GM12874 (cell line): ENCODE measurements at regions not wholly inside any gene's neighbourhood (a gene's known extent, or its start where the extent isn't known, plus 50 kb on each side); places are given as distances from the start of the nearest gene placed in this dataset.

Experiments
- TF ChIP-seq, protein P1 (sequence below): IDR thresholded peaks from 2 replicates; pipeline ENCODE4 v1.5.1; 2011; ENCODE audit warnings: low read depth, mild to moderate bottlenecking, control low read depth, low read length, moderate library complexity; ENCODE audit not compliant: insufficient read depth

DNA sequence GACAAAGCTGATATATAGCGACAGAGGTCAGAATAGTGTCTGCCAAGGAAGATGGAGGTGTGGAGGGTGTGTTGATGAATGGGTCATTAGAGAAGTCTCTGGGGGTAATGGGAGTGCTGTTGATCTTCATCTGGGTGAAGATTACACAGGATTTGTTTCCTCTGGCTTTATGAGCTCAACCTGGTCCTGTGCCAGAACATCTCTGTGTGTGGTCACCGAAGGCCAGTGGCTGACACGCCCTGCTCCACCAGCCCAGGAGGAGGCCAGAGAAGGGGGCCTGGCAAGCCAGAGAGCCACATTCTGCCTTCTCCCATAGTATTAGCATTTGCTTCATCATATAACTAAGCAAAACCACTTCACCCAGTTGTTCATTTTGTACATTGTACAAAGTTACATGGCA is 121.1 kb downstream of the ZNF621 start:
- TF ChIP-seq, protein P1, sequence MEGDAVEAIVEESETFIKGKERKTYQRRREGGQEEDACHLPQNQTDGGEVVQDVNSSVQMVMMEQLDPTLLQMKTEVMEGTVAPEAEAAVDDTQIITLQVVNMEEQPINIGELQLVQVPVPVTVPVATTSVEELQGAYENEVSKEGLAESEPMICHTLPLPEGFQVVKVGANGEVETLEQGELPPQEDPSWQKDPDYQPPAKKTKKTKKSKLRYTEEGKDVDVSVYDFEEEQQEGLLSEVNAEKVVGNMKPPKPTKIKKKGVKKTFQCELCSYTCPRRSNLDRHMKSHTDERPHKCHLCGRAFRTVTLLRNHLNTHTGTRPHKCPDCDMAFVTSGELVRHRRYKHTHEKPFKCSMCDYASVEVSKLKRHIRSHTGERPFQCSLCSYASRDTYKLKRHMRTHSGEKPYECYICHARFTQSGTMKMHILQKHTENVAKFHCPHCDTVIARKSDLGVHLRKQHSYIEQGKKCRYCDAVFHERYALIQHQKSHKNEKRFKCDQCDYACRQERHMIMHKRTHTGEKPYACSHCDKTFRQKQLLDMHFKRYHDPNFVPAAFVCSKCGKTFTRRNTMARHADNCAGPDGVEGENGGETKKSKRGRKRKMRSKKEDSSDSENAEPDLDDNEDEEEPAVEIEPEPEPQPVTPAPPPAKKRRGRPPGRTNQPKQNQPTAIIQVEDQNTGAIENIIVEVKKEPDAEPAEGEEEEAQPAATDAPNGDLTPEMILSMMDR: no peak

GRCh38 chr3:40649346-40649745 is 124.6 kb downstream of the ZNF621 start:
- TF ChIP-seq, protein P1: no peak

- TF ChIP-seq, protein P1: no peak
Observed at GRCh38 chr3:40652072-40652471, 127.3 kb downstream of the ZNF621 start.

GRCh38 chr3:40653001-40653400 is 128.2 kb downstream of the ZNF621 start:
- TF ChIP-seq, protein P1: no peak

DNA sequence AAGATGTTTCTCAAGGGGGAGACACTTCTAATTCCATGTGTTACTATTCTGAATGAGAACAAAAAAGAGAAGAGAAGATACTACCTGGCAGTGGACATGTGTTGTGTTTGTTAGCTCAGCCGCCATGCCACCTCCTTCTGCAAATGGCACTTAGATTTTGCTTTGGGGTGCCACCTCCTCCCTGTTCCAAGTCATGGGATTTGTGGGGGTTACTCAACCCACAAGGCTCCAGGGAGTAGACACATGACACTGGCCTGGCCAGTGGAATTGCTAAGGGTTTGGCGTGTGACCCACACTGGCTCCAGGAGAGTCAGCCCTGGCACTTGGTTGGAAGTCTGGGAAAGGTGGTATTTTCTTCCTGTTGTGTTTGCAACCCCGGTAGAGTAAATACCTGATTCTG is 129.1 kb downstream of the ZNF621 start:
- TF ChIP-seq, protein P1: no peak

DNA sequence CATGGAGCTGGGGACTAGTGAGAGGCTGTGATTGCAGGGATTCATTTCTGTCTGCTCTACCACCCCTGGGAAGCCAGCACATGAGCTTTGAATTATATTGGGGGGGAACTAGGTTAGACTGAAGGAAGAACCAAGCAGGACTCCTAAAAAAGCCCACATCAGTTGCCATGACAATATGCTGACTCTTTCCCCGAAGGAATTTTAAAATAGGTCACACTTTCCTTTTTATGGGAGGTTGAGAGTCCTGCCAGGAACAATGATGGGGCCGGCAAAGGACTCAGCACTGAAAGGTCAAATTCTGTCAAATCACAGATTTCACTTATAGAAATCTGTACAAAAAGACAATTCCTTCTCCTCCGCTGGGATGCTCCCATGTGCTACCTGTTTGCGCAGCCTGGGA is 130.8 kb downstream of the ZNF621 start:
- TF ChIP-seq, protein P1: no peak

GRCh38 chr3:40657623-40658022 is 132.9 kb downstream of the ZNF621 start:
- TF ChIP-seq, protein P1: no peak

DNA sequence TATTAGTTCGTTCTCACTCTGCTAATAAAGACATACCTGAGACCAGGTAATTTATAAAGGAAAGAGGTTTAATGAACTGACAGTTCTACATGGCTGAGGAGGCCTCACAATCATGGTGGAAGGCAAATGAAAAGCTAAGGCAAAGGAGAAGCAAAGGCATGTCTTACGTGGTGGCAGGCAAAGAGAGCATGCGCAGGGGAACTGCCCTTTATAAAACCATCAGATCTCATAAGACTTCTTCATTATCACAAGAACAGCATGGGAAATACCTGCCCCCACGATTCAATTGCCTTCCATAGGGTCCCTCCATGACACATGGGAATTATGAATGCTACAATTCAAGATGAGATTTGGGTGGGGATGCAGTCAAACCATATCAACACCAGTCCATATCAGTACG is 133.5 kb downstream of the ZNF621 start:
- TF ChIP-seq, protein P1: no peak
